Ishikawa (cell line): ENCODE measurements at regions not wholly inside any gene's neighbourhood (a gene's known extent, or its start where the extent isn't known, plus 50 kb on each side); places are given as distances from the start of the nearest gene placed in this dataset.
A peak's percentile ranks its signal among the peaks of the same experiment; 100 is the strongest.

Experiments used
- CEBPB ChIP-seq: IDR thresholded peaks from 2 replicates; pipeline ENCODE4 v1.6.1; 2012
- CREB1 ChIP-seq: IDR thresholded peaks from 2 replicates; pipeline ENCODE4 v1.6.1; 2012; ENCODE audit warnings: low read depth
- EGR1 ChIP-seq: IDR thresholded peaks from 2 replicates; pipeline ENCODE4 v1.6.1; 2012
- EP300 ChIP-seq: IDR thresholded peaks from 2 replicates; pipeline ENCODE4 v1.6.1; 2012; ENCODE audit warnings: borderline replicate concordance
- FOXM1 ChIP-seq: IDR thresholded peaks from 2 replicates; pipeline ENCODE4 v1.6.1; 2012; ENCODE audit warnings: low read depth, borderline replicate concordance
- MAX ChIP-seq: IDR thresholded peaks from 2 replicates; pipeline ENCODE4 v1.6.1; 2012
- NFIC ChIP-seq: IDR thresholded peaks from 2 replicates; pipeline ENCODE4 v1.6.1; 2012
- RAD21 ChIP-seq: IDR thresholded peaks from 2 replicates; pipeline ENCODE4 v1.6.1; 2012; ENCODE audit warnings: low read depth
- TAF1 ChIP-seq: IDR thresholded peaks from 2 replicates; pipeline ENCODE4 v1.6.1; 2012; ENCODE audit warnings: low read depth, mild to moderate bottlenecking
- TCF12 ChIP-seq: IDR thresholded peaks from 2 replicates; pipeline ENCODE4 v1.6.1; 2012; ENCODE audit warnings: low read depth
- TEAD4 ChIP-seq: IDR thresholded peaks from 2 replicates; pipeline ENCODE4 v1.6.1; 2012
- USF1 ChIP-seq: IDR thresholded peaks from 2 replicates; pipeline ENCODE4 v1.6.1; 2012
- YY1 ChIP-seq: IDR thresholded peaks from 2 replicates; pipeline ENCODE4 v1.6.1; 2012; ENCODE audit warnings: low read depth
- ZBTB7A ChIP-seq: IDR thresholded peaks from 2 replicates; pipeline ENCODE4 v1.6.1; 2012; ENCODE audit warnings: low read depth
- TF ChIP-seq, protein P1 (sequence below): IDR thresholded peaks from 2 replicates; pipeline ENCODE4 v1.6.1; 2012; ENCODE audit warnings: low read depth, mild to moderate bottlenecking

GRCh38 chr16:74035816-74036215 is 260.8 kb upstream of the PSMD7 start:
- TF ChIP-seq CREB1 (no peak), RAD21 (no peak), TAF1 (no peak), NFIC (no peak), TCF12 (no peak), CEBPB (no peak), YY1 (no peak), ZBTB7A (no peak), FOXM1 (no peak)
- TF ChIP-seq, protein P1, sequence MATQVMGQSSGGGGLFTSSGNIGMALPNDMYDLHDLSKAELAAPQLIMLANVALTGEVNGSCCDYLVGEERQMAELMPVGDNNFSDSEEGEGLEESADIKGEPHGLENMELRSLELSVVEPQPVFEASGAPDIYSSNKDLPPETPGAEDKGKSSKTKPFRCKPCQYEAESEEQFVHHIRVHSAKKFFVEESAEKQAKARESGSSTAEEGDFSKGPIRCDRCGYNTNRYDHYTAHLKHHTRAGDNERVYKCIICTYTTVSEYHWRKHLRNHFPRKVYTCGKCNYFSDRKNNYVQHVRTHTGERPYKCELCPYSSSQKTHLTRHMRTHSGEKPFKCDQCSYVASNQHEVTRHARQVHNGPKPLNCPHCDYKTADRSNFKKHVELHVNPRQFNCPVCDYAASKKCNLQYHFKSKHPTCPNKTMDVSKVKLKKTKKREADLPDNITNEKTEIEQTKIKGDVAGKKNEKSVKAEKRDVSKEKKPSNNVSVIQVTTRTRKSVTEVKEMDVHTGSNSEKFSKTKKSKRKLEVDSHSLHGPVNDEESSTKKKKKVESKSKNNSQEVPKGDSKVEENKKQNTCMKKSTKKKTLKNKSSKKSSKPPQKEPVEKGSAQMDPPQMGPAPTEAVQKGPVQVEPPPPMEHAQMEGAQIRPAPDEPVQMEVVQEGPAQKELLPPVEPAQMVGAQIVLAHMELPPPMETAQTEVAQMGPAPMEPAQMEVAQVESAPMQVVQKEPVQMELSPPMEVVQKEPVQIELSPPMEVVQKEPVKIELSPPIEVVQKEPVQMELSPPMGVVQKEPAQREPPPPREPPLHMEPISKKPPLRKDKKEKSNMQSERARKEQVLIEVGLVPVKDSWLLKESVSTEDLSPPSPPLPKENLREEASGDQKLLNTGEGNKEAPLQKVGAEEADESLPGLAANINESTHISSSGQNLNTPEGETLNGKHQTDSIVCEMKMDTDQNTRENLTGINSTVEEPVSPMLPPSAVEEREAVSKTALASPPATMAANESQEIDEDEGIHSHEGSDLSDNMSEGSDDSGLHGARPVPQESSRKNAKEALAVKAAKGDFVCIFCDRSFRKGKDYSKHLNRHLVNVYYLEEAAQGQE: no peak

- TF ChIP-seq TAF1 (no peak), CREB1 (no peak), RAD21 (peak; percentile 44; the same call in 1 of the 2 replicates), TEAD4 (no peak)
Measured at GRCh38 chr16:74034862-74035261, 261.8 kb upstream of the PSMD7 start.

GRCh38 chr16:74034200-74034599 is 262.4 kb upstream of the PSMD7 start:
- no peak for TF ChIP-seq TEAD4
- no peak for TF ChIP-seq ZBTB7A
- TF ChIP-seq RAD21: no peak
- TF ChIP-seq EP300: no peak
- no peak for TF ChIP-seq YY1

- TF ChIP-seq EP300 (no peak), CEBPB (no peak), EGR1 (no peak), TEAD4 (no peak), MAX (no peak), ZBTB7A (no peak), FOXM1 (no peak), CREB1 (no peak), NFIC (no peak), RAD21 (no peak), TAF1 (no peak), YY1 (no peak), USF1 (no peak), TCF12 (no peak)
- TF ChIP-seq, protein P1: no peak
Measured at GRCh38 chr16:74033441-74033995, 263.1 kb upstream of the PSMD7 start.

DNA sequence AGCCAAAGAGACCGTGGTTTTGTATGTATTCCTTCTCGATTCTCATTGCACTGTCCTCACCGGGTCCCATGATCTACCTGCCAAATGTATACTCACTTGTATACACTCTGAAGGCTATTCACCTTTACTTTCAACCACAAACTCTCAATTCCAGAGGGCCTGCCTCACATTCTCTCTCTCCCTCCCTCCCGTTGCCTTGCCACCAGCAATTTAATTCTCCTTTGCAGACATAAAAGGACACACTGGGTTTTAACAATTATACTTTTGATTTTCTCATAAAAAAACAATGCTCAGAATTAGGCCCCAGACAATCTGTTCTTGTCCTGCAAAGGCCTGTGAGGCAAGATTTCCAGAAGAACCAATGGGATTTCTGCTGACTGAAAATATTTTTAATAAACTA is 265.1 kb upstream of the PSMD7 start:
- TF ChIP-seq EGR1 (no peak), ZBTB7A (no peak), RAD21 (no peak), TEAD4 (no peak), TAF1 (no peak), CEBPB (no peak), NFIC (no peak), USF1 (no peak), TCF12 (no peak), YY1 (no peak), CREB1 (no peak), FOXM1 (no peak), MAX (no peak), EP300 (no peak)
- TF ChIP-seq, protein P1: no peak
